Breast epithelium (tissue), 4 donors: ENCODE measurements at regions not wholly inside any gene's neighbourhood (a gene's known extent, or its start where the extent isn't known, plus 50 kb on each side); places are given as distances from the start of the nearest gene placed in this dataset.
A peak's percentile ranks its signal among the peaks of the same experiment; 100 is the strongest.

Experiments
- DNase-seq, 2 donors: peaks; one replicate each; pipeline ENCODE4 v3.0.0-alpha.2; 2019; ENCODE audit warnings: low spot score in 2 of 2
- H3K27ac ChIP-seq, 2 donors: fragments of 200-600 bp; sonication (generic) in 1 of 2; one replicate each; pipeline ENCODE4 v1.5.1; 2016 to 2019; ENCODE audit warnings: mild to moderate bottlenecking in 1 of 2
- H3K27me3 ChIP-seq, 2 donors: fragments of 200-600 bp; sonication (generic) in 1 of 2; one replicate each; pipeline versions ENCODE4 v1.5.1 to v1.6.0; 2017 to 2019; ENCODE audit warnings: control low read depth in 1 of 2, mild to moderate bottlenecking in 1 of 2
- H3K36me3 ChIP-seq: fragments of 200-600 bp; one replicate; pipeline ENCODE4 v1.5.1; 2019
- H3K4me1 ChIP-seq, 2 donors: fragments of 200-600 bp; sonication (generic); one replicate each; pipeline ENCODE4 v1.5.1; 2016 to 2019; ENCODE audit warnings: control low read depth in 1 of 2
- H3K4me3 ChIP-seq, 3 donors: fragments of 200-600 bp; sonication (generic); 1 replicate in 2 of 3; 2 replicates in 1 of 3; pipeline ENCODE4 v1.5.1; 2016 to 2019; ENCODE audit warnings: mild to moderate bottlenecking in 3 of 3, moderate library complexity in 2 of 3
- H3K9me3 ChIP-seq, 2 donors: fragments of 200-600 bp; sonication (generic) in 1 of 2; one replicate each; pipeline ENCODE4 v1.5.1; 2016 to 2019; ENCODE audit warnings: control low read depth in 1 of 2
- POLR2A ChIP-seq: fragments of 450-650 bp; IDR thresholded peaks from one replicate; pipeline ENCODE4 v1.6.1; 2016; ENCODE audit warnings: antibody characterized with exemption, mild to moderate bottlenecking, moderate library complexity
- POLR2AphosphoS5 ChIP-seq, 3 donors: sonication (generic); formaldehyde crosslinking; IDR thresholded peaks; one replicate each; pipeline ENCODE4 v1.6.1; 2017; ENCODE audit warnings: antibody characterized with exemption in 3 of 3
- intact Hi-C: fragments of 100-400 bp; cut with DNase I; formaldehyde crosslinking; loops from one replicate; pipeline ENCODE4 v1.15.1; 2023; ENCODE audit warnings: low total_unique reads
- TF ChIP-seq, protein P1 (sequence below), 3 donors: fragments of 450-650 bp; IDR thresholded peaks; one replicate each; pipeline ENCODE4 v1.5.1; 2016 to 2017; ENCODE audit warnings: antibody characterized with exemption in 3 of 3, mild to moderate bottlenecking in 3 of 3, moderate library complexity in 3 of 3

DNA sequence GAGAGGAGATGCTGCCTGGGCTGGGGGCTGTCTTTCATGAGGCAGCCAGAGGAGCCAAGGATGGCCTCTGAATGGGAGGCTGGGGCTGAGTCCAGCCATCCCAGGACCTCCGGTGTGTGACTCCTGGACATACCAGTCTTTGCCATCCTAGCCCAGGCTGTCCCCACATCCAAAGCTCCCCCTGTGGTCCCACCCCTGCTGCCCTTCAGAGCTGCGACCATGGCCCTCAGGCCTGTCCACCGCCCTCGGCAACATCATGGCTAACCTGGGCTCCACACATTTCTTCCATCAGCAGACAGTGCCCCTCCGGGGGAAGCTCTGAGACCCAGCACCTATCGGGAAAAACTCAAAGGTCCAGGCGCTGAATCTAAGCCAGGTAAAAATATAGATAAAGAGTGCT, 324.4 kb downstream of the MN1 start:
- H3K27ac ChIP-seq, result peak overlapping the region in 1 of 2 donors; percentile 71
- no peak overlapping the region for H3K4me3 ChIP-seq
- intact Hi-C loops, result no loop called here
- TF ChIP-seq, protein P1, sequence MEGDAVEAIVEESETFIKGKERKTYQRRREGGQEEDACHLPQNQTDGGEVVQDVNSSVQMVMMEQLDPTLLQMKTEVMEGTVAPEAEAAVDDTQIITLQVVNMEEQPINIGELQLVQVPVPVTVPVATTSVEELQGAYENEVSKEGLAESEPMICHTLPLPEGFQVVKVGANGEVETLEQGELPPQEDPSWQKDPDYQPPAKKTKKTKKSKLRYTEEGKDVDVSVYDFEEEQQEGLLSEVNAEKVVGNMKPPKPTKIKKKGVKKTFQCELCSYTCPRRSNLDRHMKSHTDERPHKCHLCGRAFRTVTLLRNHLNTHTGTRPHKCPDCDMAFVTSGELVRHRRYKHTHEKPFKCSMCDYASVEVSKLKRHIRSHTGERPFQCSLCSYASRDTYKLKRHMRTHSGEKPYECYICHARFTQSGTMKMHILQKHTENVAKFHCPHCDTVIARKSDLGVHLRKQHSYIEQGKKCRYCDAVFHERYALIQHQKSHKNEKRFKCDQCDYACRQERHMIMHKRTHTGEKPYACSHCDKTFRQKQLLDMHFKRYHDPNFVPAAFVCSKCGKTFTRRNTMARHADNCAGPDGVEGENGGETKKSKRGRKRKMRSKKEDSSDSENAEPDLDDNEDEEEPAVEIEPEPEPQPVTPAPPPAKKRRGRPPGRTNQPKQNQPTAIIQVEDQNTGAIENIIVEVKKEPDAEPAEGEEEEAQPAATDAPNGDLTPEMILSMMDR (IDR thresholded peaks at IDR 0.05), result no peak
- TF ChIP-seq POLR2A (no peak), POLR2AphosphoS5 (IDR thresholded peaks at IDR 0.05) (no peak)
- H3K27me3 ChIP-seq, result no peaks in the 10 kb centered on the region
- no peaks in the 10 kb centered on the region for H3K36me3 ChIP-seq
- H3K4me1 ChIP-seq, result peaks cover 0 to 10% of the 10 kb centered on the region in 2 donors
- H3K9me3 ChIP-seq, result no peaks in the 10 kb centered on the region
- DNase-seq, result no peak

DNA sequence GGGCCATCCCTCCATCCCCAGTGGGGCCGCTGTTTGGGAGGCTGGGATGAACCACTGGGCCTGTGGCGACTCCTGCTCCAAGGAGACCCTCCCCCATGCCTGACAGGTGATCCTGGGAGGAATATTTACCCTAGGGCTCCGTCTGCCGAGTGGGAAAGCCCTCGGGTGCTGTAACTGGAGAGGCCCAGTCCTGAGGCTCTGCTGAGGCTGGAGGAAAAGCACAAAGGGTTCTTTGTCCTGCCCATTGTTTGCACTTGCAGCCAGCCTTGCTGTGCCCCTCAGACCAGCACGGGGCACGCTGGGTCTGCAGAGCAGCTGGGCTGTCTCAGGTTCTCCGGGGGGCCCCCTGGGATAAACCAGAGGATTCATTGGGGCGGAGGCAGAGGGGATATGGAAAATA, 321.1 kb downstream of the MN1 start:
- no peak overlapping the region for H3K4me3 ChIP-seq
- H3K27me3 ChIP-seq, result no peaks in the 10 kb centered on the region
- DNase-seq, result no peak
- intact Hi-C loops, result no loop called here
- no peak overlapping the region for H3K27ac ChIP-seq
- peaks cover 0 to under 1% of the 10 kb centered on the region in 2 donors for H3K4me1 ChIP-seq
- H3K36me3 ChIP-seq, result no peaks in the 10 kb centered on the region
- H3K9me3 ChIP-seq, result no peaks in the 10 kb centered on the region
- TF ChIP-seq, protein P1 (IDR thresholded peaks at IDR 0.05), result no peak
- no peak for TF ChIP-seq POLR2A
- TF ChIP-seq POLR2AphosphoS5 (IDR thresholded peaks at IDR 0.05), result no peak

DNA sequence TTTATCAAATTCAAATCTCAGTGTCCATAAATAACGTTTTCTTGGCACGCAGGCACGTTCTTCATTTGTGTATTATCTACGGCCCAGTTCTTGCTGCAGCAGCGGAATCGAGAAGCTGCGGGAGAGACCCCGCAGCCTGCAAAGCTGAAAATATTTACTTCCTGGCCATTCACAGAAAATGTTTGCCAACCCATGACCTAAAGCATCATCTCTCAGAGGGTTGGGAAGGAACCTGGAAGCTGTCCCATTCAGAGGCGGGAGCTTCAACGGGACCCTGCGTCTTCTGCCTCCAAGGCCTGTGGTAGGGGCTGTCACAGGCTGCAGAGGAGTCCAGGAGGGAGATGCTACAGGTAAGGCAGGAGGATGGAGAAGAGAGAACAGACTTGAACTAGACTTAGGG, 319.2 kb downstream of the MN1 start:
- H3K36me3 ChIP-seq, result no peaks in the 10 kb centered on the region
- no peak overlapping the region for H3K27ac ChIP-seq
- intact Hi-C loops, result no loop called here
- TF ChIP-seq POLR2A, result no peak
- DNase-seq, result no peak
- H3K27me3 ChIP-seq, result no peaks in the 10 kb centered on the region
- H3K9me3 ChIP-seq, result no peaks in the 10 kb centered on the region
- no peaks in the 10 kb centered on the region for H3K4me1 ChIP-seq
- no peak overlapping the region for H3K4me3 ChIP-seq

DNA sequence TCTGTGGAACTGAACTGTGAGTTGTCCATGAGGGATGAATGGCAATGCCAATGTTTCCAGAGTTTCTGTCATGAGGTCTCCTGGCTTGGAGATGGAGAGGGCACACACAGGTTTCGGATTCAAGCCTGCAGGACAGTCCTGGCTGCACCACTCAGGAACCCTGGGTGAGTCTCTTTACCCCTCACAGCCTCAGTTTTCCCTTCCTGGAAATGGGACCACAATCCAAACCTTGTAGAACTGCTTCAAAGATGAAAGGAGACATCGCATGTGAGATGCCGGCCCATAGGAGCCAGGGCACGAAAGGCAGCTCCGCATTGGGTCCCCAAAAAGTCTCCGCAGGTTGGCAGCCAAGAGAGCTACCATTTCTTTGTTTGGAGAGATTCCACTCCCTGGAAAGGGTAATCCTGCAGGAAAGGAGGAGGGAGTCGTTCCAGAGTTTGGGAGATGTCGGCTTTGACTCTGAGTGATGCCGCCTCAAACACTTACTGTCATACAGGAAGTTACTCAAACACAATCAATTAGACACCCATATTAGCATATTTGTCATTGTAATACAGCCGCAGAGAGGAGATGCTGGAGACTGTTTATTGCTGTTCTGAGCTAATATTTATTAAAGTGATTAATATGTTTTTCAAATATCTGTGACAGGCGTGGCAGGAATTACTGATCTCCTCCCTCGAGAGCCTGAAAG, 318.3 kb downstream of the MN1 start:
- no peaks in the 10 kb centered on the region for H3K4me1 ChIP-seq
- H3K4me3 ChIP-seq, result no peak overlapping the region
- no peak for TF ChIP-seq POLR2A
- TF ChIP-seq POLR2AphosphoS5 (IDR thresholded peaks at IDR 0.05), result no peak
- TF ChIP-seq, protein P1 (IDR thresholded peaks at IDR 0.05), result no peak
- H3K27ac ChIP-seq, result no peak overlapping the region
- no peak for DNase-seq
- H3K36me3 ChIP-seq, result no peaks in the 10 kb centered on the region
- intact Hi-C loops, result no loop called here
- H3K9me3 ChIP-seq, result no peaks in the 10 kb centered on the region
- no peaks in the 10 kb centered on the region for H3K27me3 ChIP-seq

DNA sequence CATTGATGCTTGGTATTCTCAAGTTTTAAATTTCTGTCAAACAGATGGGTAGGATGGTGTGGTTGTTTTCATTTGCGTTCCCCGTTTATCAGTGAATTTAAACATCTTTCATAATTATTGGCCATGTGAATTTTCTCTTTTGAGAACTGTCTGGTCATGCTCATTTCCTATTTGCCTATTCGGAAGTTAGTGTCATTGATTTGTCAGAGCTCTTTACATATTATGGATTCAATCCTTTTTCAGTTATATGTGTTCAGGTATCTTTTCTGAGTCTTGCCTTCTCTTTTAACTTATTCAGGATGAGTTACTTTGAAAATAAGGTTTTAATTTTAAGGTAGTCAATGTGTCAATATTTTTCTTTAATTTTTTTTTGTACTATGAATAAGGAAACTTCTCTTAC, 315.7 kb downstream of the MN1 start:
- no peaks in the 10 kb centered on the region for H3K9me3 ChIP-seq
- no peaks in the 10 kb centered on the region for H3K27me3 ChIP-seq
- no peaks in the 10 kb centered on the region for H3K36me3 ChIP-seq
- intact Hi-C loops, result no loop called here
- TF ChIP-seq POLR2A, result no peak
- TF ChIP-seq, protein P1 (IDR thresholded peaks at IDR 0.05), result no peak
- no peak for TF ChIP-seq POLR2AphosphoS5 (IDR thresholded peaks at IDR 0.05)
- H3K27ac ChIP-seq, result no peak overlapping the region
- H3K4me3 ChIP-seq, result no peak overlapping the region
- no peaks in the 10 kb centered on the region for H3K4me1 ChIP-seq
- no peak for DNase-seq
